HEK293 (cell line): ENCODE measurements at regions not wholly inside any gene's neighbourhood (a gene's known extent, or its start where the extent isn't known, plus 50 kb on each side); places are given as distances from the start of the nearest gene placed in this dataset.

ENCODE experiments used
- CTCF ChIA-PET: fragments of 350-600 bp; formaldehyde crosslinking; extraction: SDS; loops from one replicate; lab custom pipeline; 2021; ENCODE audit warnings: antibody characterized with exemption; lab: Yijun Ruan, JAX
- POLR2A ChIA-PET: fragments of 300-600 bp; formaldehyde crosslinking; extraction: SDS; loops from one replicate; lab custom pipeline; 2020; ENCODE audit warnings: antibody characterized with exemption, inconsistent platforms; lab: Yijun Ruan, JAX
- H3K27ac ChIP-seq: fragments of 200-500 bp; sonication (Bioruptor generic); 2 replicates; pipeline ENCODE4 v1.5.1; 2014; ENCODE audit warnings: low read depth, low read length, control low read depth, inconsistent platforms; ENCODE audit errors: extremely low read depth
- H3K36me3 ChIP-seq, 2 experiments: fragments of 200-500 bp in 1 of 2; sonication (Bioruptor generic) in 1 of 2; 1 replicate in 1 of 2; 2 replicates in 1 of 2; pipeline ENCODE4 v1.5.1; 2014 to 2017; ENCODE audit warnings: inconsistent platforms in 2 of 2, low read length in 2 of 2; ENCODE audit not compliant: control insufficient read depth in 2 of 2, insufficient read depth in 1 of 2
- H3K4me1 ChIP-seq: fragments of 200-500 bp; sonication (Bioruptor generic); 2 replicates; pipeline ENCODE4 v1.5.1; 2014; ENCODE audit warnings: mild to moderate bottlenecking, low read length, inconsistent platforms; ENCODE audit not compliant: control insufficient read depth, insufficient read depth
- H3K4me3 ChIP-seq: 2 replicates; pipeline ENCODE4 v1.5.1; 2011; ENCODE audit warnings: low read depth, mild to moderate bottlenecking, control low read depth, low read length, moderate library complexity
- H3K9me3 ChIP-seq: fragments of 200-500 bp; sonication (Bioruptor generic); 2 replicates; pipeline ENCODE4 v1.5.1; 2014; ENCODE audit warnings: low read depth, low read length, inconsistent platforms; ENCODE audit not compliant: control insufficient read depth, insufficient read depth
- BCL11A ChIP-seq: fragments of 450-650 bp; formaldehyde crosslinking; IDR thresholded peaks from 2 replicates; pipeline ENCODE4 v1.5.1; 2016; ENCODE audit warnings: low read depth, missing biosample characterization, missing genetic modification characterization
- HOXA7 ChIP-seq: sonication (generic); formaldehyde crosslinking; IDR thresholded peaks from 2 replicates; pipeline ENCODE4 v1.8.1; 2022; ENCODE audit warnings: missing genetic modification reagents, borderline replicate concordance
- SALL2 ChIP-seq: fragments of 450-650 bp; formaldehyde crosslinking; IDR thresholded peaks from 2 replicates; pipeline ENCODE4 v1.5.0; 2017; ENCODE audit warnings: missing biosample characterization, mild to moderate bottlenecking, missing genetic modification characterization, borderline replicate concordance
- SETDB1 ChIP-seq: IDR thresholded peaks from one replicate; pipeline ENCODE4 v1.6.1; 2017; ENCODE audit warnings: mild to moderate bottlenecking, low read length, moderate library complexity, mixed read lengths; ENCODE audit not compliant: insufficient read length
- YY1 ChIP-seq: fragments of 450-650 bp; formaldehyde crosslinking; IDR thresholded peaks from 2 replicates; pipeline ENCODE4 v1.5.1; 2018; ENCODE audit warnings: missing biosample characterization, missing genetic modification characterization
- ZNF112 ChIP-seq: fragments of 450-650 bp; formaldehyde crosslinking; IDR thresholded peaks from 2 replicates; pipeline ENCODE4 v1.5.0; 2017; ENCODE audit warnings: missing biosample characterization, missing genetic modification characterization
- ZNF24 ChIP-seq: fragments of 450-650 bp; formaldehyde crosslinking; IDR thresholded peaks from 2 replicates; pipeline ENCODE4 v1.5.1; 2016; ENCODE audit warnings: missing biosample characterization, missing genetic modification characterization
- ZNF248 ChIP-seq: fragments of 450-650 bp; formaldehyde crosslinking; IDR thresholded peaks from 2 replicates; pipeline ENCODE4 v1.5.1; 2017; ENCODE audit warnings: missing biosample characterization, missing genetic modification characterization
- ZNF311 ChIP-seq: fragments of 450-650 bp; formaldehyde crosslinking; IDR thresholded peaks from 2 replicates; pipeline ENCODE4 v1.5.1; 2017; ENCODE audit warnings: missing biosample characterization, missing genetic modification characterization, borderline replicate concordance
- ZNF324 ChIP-seq: fragments of 450-650 bp; formaldehyde crosslinking; IDR thresholded peaks from 2 replicates; pipeline ENCODE4 v1.5.1; 2016; ENCODE audit warnings: missing biosample characterization, missing genetic modification characterization
- ZNF354C ChIP-seq: fragments of 450-650 bp; formaldehyde crosslinking; IDR thresholded peaks from 2 replicates; pipeline ENCODE4 v1.5.1; 2016; ENCODE audit warnings: missing biosample characterization, missing genetic modification characterization, low read depth, borderline replicate concordance
- ZNF37A ChIP-seq: fragments of 450-650 bp; IDR thresholded peaks from 2 replicates; pipeline ENCODE4 v1.5.1; 2018; ENCODE audit warnings: missing biosample characterization, missing genetic modification characterization
- ZNF423 ChIP-seq: fragments of 450-650 bp; formaldehyde crosslinking; IDR thresholded peaks from 2 replicates; pipeline ENCODE4 v1.5.1; 2016; ENCODE audit warnings: missing biosample characterization, missing genetic modification characterization
- ZNF548 ChIP-seq: fragments of 450-650 bp; formaldehyde crosslinking; IDR thresholded peaks from 2 replicates; pipeline ENCODE4 v1.5.1; 2016; ENCODE audit warnings: missing biosample characterization, missing genetic modification characterization
- ZNF623 ChIP-seq: fragments of 450-650 bp; formaldehyde crosslinking; IDR thresholded peaks from 2 replicates; pipeline ENCODE4 v1.5.1; 2016; ENCODE audit warnings: missing biosample characterization, missing genetic modification characterization
- ZNF624 ChIP-seq: fragments of 450-650 bp; formaldehyde crosslinking; IDR thresholded peaks from 2 replicates; pipeline ENCODE4 v1.5.1; 2017; ENCODE audit warnings: missing biosample characterization, missing genetic modification characterization
- ZNF664 ChIP-seq: fragments of 450-650 bp; formaldehyde crosslinking; IDR thresholded peaks from 2 replicates; pipeline ENCODE4 v1.5.1; 2016; ENCODE audit warnings: missing biosample characterization, missing genetic modification characterization
- ZNF701 ChIP-seq: fragments of 450-650 bp; formaldehyde crosslinking; IDR thresholded peaks from 2 replicates; pipeline ENCODE4 v1.5.1; 2016; ENCODE audit warnings: missing biosample characterization, missing genetic modification characterization
- ZNF768 ChIP-seq: fragments of 450-650 bp; formaldehyde crosslinking; IDR thresholded peaks from 2 replicates; pipeline ENCODE4 v1.5.1; 2018; ENCODE audit warnings: missing biosample characterization, mild to moderate bottlenecking, missing genetic modification characterization
- ZNF830 ChIP-seq: fragments of 450-650 bp; IDR thresholded peaks from 2 replicates; pipeline ENCODE4 v1.5.0; 2018; ENCODE audit warnings: missing biosample characterization, missing genetic modification characterization, low read depth, mild to moderate bottlenecking, moderate library complexity
- ZNF837 ChIP-seq: fragments of 450-650 bp; formaldehyde crosslinking; IDR thresholded peaks from 2 replicates; pipeline ENCODE4 v1.5.1; 2016; ENCODE audit warnings: missing biosample characterization, missing genetic modification characterization
- ZNF843 ChIP-seq: fragments of 450-650 bp; formaldehyde crosslinking; IDR thresholded peaks from 2 replicates; pipeline ENCODE4 v1.5.1; 2016; ENCODE audit warnings: missing biosample characterization, missing genetic modification characterization
- TF ChIP-seq, protein P1 (sequence below): fragments of 450-650 bp; formaldehyde crosslinking; IDR thresholded peaks from 2 replicates; pipeline ENCODE4; 2016; ENCODE audit warnings: missing biosample characterization, missing genetic modification characterization
- TF ChIP-seq, protein P2 (sequence below): fragments of 450-650 bp; formaldehyde crosslinking; IDR thresholded peaks from 2 replicates; pipeline ENCODE4 v1.5.1; 2017; ENCODE audit warnings: missing biosample characterization, missing genetic modification characterization
- TF ChIP-seq, protein P3 (sequence below): fragments of 450-650 bp; formaldehyde crosslinking; IDR thresholded peaks from 2 replicates; pipeline ENCODE4 v1.5.1; 2017; ENCODE audit warnings: missing biosample characterization, mild to moderate bottlenecking, missing genetic modification characterization, moderate library complexity
- TF ChIP-seq, protein P4 (sequence below): fragments of 450-650 bp; formaldehyde crosslinking; IDR thresholded peaks from 2 replicates; pipeline ENCODE4 v1.5.1; 2016; ENCODE audit warnings: missing biosample characterization, missing genetic modification characterization

DNA sequence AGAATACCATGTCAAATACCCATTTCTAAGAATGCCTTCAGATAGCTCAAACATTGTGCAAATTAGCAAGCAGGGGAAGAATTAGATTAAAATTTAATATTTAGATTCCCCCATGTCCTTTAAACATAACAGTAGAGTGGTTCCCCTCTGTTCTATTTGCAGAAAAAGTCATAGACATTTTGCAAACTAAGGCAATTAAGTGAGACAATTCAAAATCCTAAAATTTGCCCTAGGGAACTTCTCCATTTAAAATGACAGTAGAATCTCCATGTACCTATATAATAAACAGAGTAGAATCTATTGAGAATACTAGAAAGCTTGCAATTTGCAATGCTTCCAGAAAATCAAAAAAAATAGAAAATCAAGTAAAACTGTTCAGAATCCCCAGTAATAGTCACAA lies 340.6 kb downstream of the TBL1XR1 start (continued):
- TF ChIP-seq, protein P1, sequence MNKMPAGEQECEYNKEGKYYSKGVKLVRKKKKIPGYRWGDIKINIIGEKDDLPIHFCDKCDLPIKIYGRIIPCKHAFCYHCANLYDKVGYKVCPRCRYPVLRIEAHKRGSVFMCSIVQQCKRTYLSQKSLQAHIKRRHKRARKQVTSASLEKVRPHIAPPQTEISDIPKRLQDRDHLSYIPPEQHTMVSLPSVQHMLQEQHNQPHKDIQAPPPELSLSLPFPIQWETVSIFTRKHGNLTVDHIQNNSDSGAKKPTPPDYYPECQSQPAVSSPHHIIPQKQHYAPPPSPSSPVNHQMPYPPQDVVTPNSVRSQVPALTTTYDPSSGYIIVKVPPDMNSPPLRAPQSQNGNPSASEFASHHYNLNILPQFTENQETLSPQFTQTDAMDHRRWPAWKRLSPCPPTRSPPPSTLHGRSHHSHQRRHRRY (tag by site-specific recombination): no peak
- TF ChIP-seq ZNF324: no peak

DNA sequence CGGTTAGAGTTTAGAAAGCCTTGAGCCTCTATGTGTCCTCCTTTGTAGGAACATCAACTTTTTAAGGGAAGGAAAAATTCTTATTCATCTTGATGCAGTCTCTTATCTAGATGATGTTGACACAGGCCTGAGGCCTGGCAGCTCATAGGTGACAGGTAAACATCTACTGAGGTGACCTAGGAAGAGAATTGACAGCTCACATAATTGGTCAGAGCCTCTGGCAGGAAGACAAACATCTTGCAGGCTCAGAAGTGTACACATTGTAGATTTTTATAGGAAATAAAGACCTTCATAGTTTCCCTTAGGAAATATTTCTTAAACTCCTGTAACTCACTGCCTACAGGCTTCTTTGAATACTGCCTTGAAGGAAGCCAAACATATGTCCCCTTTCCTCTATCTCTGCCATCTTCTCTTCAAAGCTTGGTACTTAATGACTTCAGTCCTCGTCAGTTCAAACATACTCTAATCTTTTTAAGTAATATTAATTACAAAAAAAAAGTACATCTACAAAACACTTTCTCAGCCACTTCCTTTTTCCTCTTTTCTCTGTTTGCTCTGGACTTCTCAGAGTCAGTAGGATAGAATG lies 341.3 kb downstream of the TBL1XR1 start:
- no peaks in the 10 kb centered on the region for H3K9me3 ChIP-seq
- H3K36me3 ChIP-seq: no peaks in the 10 kb centered on the region
- ChIA-PET CTCF (no interaction called here), POLR2A (no interaction called here)
- no peak for TF ChIP-seq BCL11A (tag by site-specific recombination)
- TF ChIP-seq ZNF830 (tag by site-specific recombination): no peak
- TF ChIP-seq ZNF37A: no peak
- no peak for TF ChIP-seq YY1 (tag by site-specific recombination)
- TF ChIP-seq ZNF701 (tag by site-specific recombination): no peak
- no peak for TF ChIP-seq ZNF664
- TF ChIP-seq, protein P2, sequence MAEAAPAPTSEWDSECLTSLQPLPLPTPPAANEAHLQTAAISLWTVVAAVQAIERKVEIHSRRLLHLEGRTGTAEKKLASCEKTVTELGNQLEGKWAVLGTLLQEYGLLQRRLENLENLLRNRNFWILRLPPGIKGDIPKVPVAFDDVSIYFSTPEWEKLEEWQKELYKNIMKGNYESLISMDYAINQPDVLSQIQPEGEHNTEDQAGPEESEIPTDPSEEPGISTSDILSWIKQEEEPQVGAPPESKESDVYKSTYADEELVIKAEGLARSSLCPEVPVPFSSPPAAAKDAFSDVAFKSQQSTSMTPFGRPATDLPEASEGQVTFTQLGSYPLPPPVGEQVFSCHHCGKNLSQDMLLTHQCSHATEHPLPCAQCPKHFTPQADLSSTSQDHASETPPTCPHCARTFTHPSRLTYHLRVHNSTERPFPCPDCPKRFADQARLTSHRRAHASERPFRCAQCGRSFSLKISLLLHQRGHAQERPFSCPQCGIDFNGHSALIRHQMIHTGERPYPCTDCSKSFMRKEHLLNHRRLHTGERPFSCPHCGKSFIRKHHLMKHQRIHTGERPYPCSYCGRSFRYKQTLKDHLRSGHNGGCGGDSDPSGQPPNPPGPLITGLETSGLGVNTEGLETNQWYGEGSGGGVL (tag by site-specific recombination): no peak
- no peak for TF ChIP-seq ZNF354C
- TF ChIP-seq ZNF837: no peak
- TF ChIP-seq ZNF24: no peak
- TF ChIP-seq ZNF768 (tag by site-specific recombination): no peak
- no peak for TF ChIP-seq ZNF248 (tag by site-specific recombination)
- TF ChIP-seq ZNF624 (tag by site-specific recombination): no peak
- TF ChIP-seq, protein P3, sequence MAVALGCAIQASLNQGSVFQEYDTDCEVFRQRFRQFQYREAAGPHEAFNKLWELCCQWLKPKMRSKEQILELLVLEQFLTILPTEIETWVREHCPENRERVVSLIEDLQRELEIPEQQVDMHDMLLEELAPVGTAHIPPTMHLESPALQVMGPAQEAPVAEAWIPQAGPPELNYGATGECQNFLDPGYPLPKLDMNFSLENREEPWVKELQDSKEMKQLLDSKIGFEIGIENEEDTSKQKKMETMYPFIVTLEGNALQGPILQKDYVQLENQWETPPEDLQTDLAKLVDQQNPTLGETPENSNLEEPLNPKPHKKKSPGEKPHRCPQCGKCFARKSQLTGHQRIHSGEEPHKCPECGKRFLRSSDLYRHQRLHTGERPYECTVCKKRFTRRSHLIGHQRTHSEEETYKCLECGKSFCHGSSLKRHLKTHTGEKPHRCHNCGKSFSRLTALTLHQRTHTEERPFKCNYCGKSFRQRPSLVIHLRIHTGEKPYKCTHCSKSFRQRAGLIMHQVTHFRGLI: no peak
- no peak for TF ChIP-seq SALL2 (tag by site-specific recombination)
- TF ChIP-seq, protein P4, sequence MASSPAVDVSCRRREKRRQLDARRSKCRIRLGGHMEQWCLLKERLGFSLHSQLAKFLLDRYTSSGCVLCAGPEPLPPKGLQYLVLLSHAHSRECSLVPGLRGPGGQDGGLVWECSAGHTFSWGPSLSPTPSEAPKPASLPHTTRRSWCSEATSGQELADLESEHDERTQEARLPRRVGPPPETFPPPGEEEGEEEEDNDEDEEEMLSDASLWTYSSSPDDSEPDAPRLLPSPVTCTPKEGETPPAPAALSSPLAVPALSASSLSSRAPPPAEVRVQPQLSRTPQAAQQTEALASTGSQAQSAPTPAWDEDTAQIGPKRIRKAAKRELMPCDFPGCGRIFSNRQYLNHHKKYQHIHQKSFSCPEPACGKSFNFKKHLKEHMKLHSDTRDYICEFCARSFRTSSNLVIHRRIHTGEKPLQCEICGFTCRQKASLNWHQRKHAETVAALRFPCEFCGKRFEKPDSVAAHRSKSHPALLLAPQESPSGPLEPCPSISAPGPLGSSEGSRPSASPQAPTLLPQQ: no peak
- TF ChIP-seq HOXA7: no peak
- TF ChIP-seq ZNF112 (tag by site-specific recombination): no peak
- H3K4me1 ChIP-seq: no peaks in the 10 kb centered on the region
- H3K27ac ChIP-seq: no peak overlapping the region
- no peak overlapping the region for H3K4me3 ChIP-seq

DNA sequence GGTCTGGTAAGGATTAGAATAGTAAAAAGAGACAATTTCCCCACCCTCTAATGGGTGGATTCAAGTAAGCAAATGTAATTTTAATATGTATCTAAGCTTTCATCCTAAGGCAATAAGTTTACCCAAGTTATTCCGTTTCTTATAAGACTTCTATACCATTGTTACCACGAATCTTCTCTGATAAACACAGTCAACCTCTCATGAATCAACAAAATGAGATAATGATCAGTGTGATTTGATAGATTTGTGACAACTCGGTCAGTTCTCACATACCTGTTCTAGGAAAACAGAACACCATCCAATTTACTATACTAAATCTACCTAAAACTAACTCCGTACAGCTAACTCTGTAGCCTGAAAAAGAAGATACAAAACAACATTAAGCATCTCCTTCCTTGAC lies 342.1 kb downstream of the TBL1XR1 start:
- TF ChIP-seq ZNF837 (no peak), BCL11A (tag by site-specific recombination) (no peak), ZNF423 (tag by site-specific recombination) (no peak), ZNF623 (no peak), ZNF548 (no peak), SETDB1 (no peak), ZNF311 (tag by site-specific recombination) (no peak), ZNF701 (tag by site-specific recombination) (no peak), ZNF843 (tag by site-specific recombination) (no peak)
- CTCF ChIA-PET: no interaction called here
- Histone ChIP-seq H3K9me3 (no peaks in the 10 kb centered on the region), H3K36me3 (no peaks in the 10 kb centered on the region), H3K4me1 (no peaks in the 10 kb centered on the region), H3K27ac (no peak overlapping the region), H3K4me3 (no peak overlapping the region)
- POLR2A ChIA-PET: no interaction called here
